GM12878 (cell line): ENCODE measurements at regions not wholly inside any gene's neighbourhood (a gene's known extent, or its start where the extent isn't known, plus 50 kb on each side); places are given as distances from the start of the nearest gene placed in this dataset.

Experiments
- ATAC-seq: fragments of 200-7000 bp; cut with Tn5 transposase; 3 replicates; pipeline ENCODE4 v1.9.1; 2020; ENCODE audit warnings: mild to moderate bottlenecking, moderate library complexity
- BruUV-seq: library from RNA; stranded (reverse); fragments of 400-500 nt; replicated peaks from 2 replicates; lab custom pipeline; 2021; lab: Mats Ljungman, UMichigan
- CTCF ChIA-PET: fragments of 300-600 bp; sonication (Branson Sonifier 250); formaldehyde crosslinking; extraction: SDS; loops from one replicate; lab custom pipeline; 2021; ENCODE audit warnings: inconsistent platforms; lab: Yijun Ruan, JAX
- POLR2A ChIA-PET: fragments of 350-600 bp; formaldehyde crosslinking; extraction: SDS; loops from one replicate; lab custom pipeline; 2021; ENCODE audit warnings: inconsistent platforms; lab: Charles Lee
- RAD21 ChIA-PET: fragments of 300-600 bp; sonication (Branson Sonifier 250); formaldehyde crosslinking; loops from one replicate; lab custom pipeline; 2023; ENCODE audit warnings: antibody characterized with exemption; ENCODE audit not compliant: unreplicated experiment; lab: Charles Lee
- SMC1A ChIA-PET: fragments of 300-600 bp; sonication (Branson Sonifier 250); formaldehyde crosslinking; loops from one replicate; lab custom pipeline; 2023; ENCODE audit not compliant: unreplicated experiment, uncharacterized antibody; lab: Charles Lee
- DNase-seq: peaks from one replicate; pipeline ENCODE4 v3.0.0-alpha.2; 2011; ENCODE audit warnings: low read depth, low spot score
- FAIRE-seq: peaks from 3 replicates; lab custom pipeline; 2011; peaks lifted over from hg19 to GRCh38; lab: Jason Lieb, UNC
- H2AFZ ChIP-seq: 2 replicates; pipeline ENCODE4 v1.6.0; 2011; ENCODE audit warnings: low read depth, low read length, control low read depth; ENCODE audit not compliant: control insufficient read depth
- H3K27ac ChIP-seq: 2 replicates; pipeline ENCODE4 v1.5.1; 2011; ENCODE audit warnings: control low read depth; ENCODE audit not compliant: control insufficient read depth, insufficient read depth
- H3K27me3 ChIP-seq, 2 experiments: replicated peaks in 1 of 2; 2 replicates each; pipeline versions ENCODE4 v1.6.0 to v1.6.1; 2011; ENCODE audit warnings: low read length in 1 of 2; ENCODE audit not compliant: control insufficient read depth in 2 of 2, insufficient read depth in 2 of 2
- H3K36me3 ChIP-seq, 2 experiments: 2 replicates each; pipeline ENCODE4 v1.5.1; 2011; ENCODE audit warnings: low read length in 1 of 2; ENCODE audit not compliant: control insufficient read depth in 2 of 2, insufficient read depth in 2 of 2
- H3K4me1 ChIP-seq: 2 replicates; pipeline ENCODE4 v1.6.1; 2011; ENCODE audit warnings: mild to moderate bottlenecking, low read length, moderate library complexity, mixed read lengths; ENCODE audit not compliant: control insufficient read depth, insufficient read depth
- H3K4me2 ChIP-seq: 2 replicates; pipeline ENCODE4 v1.6.0; 2011; ENCODE audit warnings: control low read depth; ENCODE audit not compliant: control insufficient read depth, insufficient read depth
- H3K4me3 ChIP-seq: fragments of 200-600 bp; sonication (generic); 2 replicates; pipeline ENCODE4 v1.5.1; 2016
- H3K79me2 ChIP-seq: 2 replicates; pipeline ENCODE4 v1.6.0; 2011; ENCODE audit warnings: low read length; ENCODE audit not compliant: control insufficient read depth, insufficient read depth
- H3K9ac ChIP-seq: 2 replicates; pipeline ENCODE4 v1.8.0; 2011; ENCODE audit warnings: low read length, control low read depth, mixed read lengths; ENCODE audit not compliant: control insufficient read depth, insufficient read depth
- H3K9me3 ChIP-seq: replicated peaks from 3 replicates; pipeline ENCODE4 v1.5.1; 2011; ENCODE audit warnings: mild to moderate bottlenecking, low read length; ENCODE audit not compliant: control insufficient read depth, insufficient read depth
- H4K20me1 ChIP-seq: 2 replicates; pipeline ENCODE4 v1.6.0; 2011; ENCODE audit not compliant: control insufficient read depth, insufficient read depth
- EGR1 ChIP-seq, 2 experiments: IDR thresholded peaks; 1 replicate in 1 of 2; 2 replicates in 1 of 2; pipeline ENCODE4 v1.6.1; 2011 to 2012; ENCODE audit warnings: low read depth in 2 of 2, low read length in 2 of 2, borderline replicate concordance in 1 of 2, mild to moderate bottlenecking in 1 of 2, moderate library complexity in 1 of 2
- EZH2 ChIP-seq: IDR thresholded peaks from 2 replicates; pipeline ENCODE4 v1.6.1; 2012; ENCODE audit warnings: low read depth, mild to moderate bottlenecking, control low read depth, inconsistent platforms, low read length, borderline replicate concordance; ENCODE audit not compliant: control insufficient read depth
- FOXM1 ChIP-seq: IDR thresholded peaks from 2 replicates; pipeline ENCODE4 v1.6.1; 2012; ENCODE audit warnings: low read depth, mild to moderate bottlenecking, inconsistent platforms, low read length, moderate library complexity
- IKZF1 ChIP-seq: fragments of 450-650 bp; conservative IDR thresholded peaks from 2 replicates; pipeline ENCODE4 v1.6.1; 2017; ENCODE audit warnings: antibody characterized with exemption, mild to moderate bottlenecking
- MYB ChIP-seq: fragments of 150-350 bp; IDR thresholded peaks from 2 replicates; pipeline ENCODE4 v1.6.1; 2014; ENCODE audit warnings: mild to moderate bottlenecking, low read depth, low read length, borderline replicate concordance
- NRF1 ChIP-seq: conservative IDR thresholded peaks from 2 replicates; pipeline ENCODE4 v1.6.1; 2011; ENCODE audit warnings: mild to moderate bottlenecking, low read depth, low read length, improper control_type of control experiment
- TAF1 ChIP-seq: IDR thresholded peaks from 2 replicates; pipeline ENCODE4 v1.6.1; 2011; ENCODE audit warnings: mild to moderate bottlenecking, low read depth, low read length, borderline replicate concordance
- WGBS: methylation state at CpG from one replicate; pipeline ENCODE4 v1.1.6; 2016; ENCODE audit warnings: low lambda C conversion rate; ENCODE audit not compliant: insufficient replicate concordance, insufficient coverage; ENCODE audit errors: missing lambda C conversion rate; 5-methylcytosine and 5-hydroxymethylcytosine counted together
- in situ Hi-C: fragments of 300-500 bp; cut with MboI; formaldehyde crosslinking; loops from 9 replicates; pipeline ENCODE4 v1.14.3; 2018; ENCODE audit warnings: mixed read lengths
- intact Hi-C: fragments of 100-400 bp; cut with micrococcal nuclease; formaldehyde crosslinking; loops from one replicate; pipeline ENCODE4 v1.14.2; 2022; ENCODE audit not compliant: unreplicated experiment
- TF ChIP-seq, protein P1 (sequence below): IDR thresholded peaks from 2 replicates; pipeline ENCODE4 v1.6.1; 2012; ENCODE audit warnings: low read depth, low read length, improper control_type of control experiment
- TF ChIP-seq, protein P2 (sequence below): fragments of 450-650 bp; IDR thresholded peaks from 2 replicates; pipeline ENCODE4 v1.6.1; 2017; ENCODE audit warnings: mild to moderate bottlenecking

DNA sequence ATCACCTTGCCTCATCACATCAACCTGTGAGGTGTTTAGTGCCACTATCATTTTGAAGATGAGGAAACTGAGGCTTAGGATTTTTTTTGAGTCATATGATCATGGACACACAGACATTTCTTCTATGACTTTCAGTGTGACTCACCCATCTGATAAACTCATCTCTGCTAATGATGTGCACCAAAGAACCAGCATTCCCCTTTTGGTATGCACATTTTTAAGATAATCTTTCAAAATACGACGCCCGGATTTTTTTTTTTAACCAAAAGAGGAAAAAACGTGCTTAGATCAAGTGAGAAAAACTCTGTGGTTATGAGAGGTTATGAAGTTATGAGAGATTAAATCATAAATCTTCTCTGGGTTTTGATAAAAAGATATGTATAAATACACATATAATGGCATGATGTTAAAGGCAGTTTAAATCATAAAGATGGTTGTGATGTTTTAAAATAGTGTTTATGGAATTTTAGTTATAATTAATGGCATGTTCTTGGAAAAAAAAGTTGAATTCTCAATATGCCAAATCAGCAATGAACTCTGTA is 948.1 kb downstream of the TMTC2 start:
- in situ Hi-C loops (no loop called here), intact Hi-C loops (no loop called here)
- DNase-seq (no peak), FAIRE-seq (no peak), ATAC-seq (no peak)
- WGBS, result 71% methylated on average over 4 of the region's 4 CpGs
- no peaks in the 10 kb centered on the region for H3K36me3 ChIP-seq
- ChIA-PET RAD21 (no interaction called here), POLR2A (no interaction called here), SMC1A (no interaction called here), CTCF (interaction anchor here (0.9 kb wide), 1 partner anchor 949 kb away, joined by 4 read pairs; no protein-coding TSS in a partner anchor)
- no peak overlapping the region for H3K27ac ChIP-seq
- H3K4me1 ChIP-seq, result no peaks in the 10 kb centered on the region
- H4K20me1 ChIP-seq, result no peaks in the 10 kb centered on the region
- no peaks in the 10 kb centered on the region for H3K27me3 ChIP-seq
- no peak overlapping the region for H3K9ac ChIP-seq
- no peak overlapping the region for H3K4me2 ChIP-seq
- no peak for TF ChIP-seq IKZF1
- no peak for TF ChIP-seq TAF1
- TF ChIP-seq, protein P1, sequence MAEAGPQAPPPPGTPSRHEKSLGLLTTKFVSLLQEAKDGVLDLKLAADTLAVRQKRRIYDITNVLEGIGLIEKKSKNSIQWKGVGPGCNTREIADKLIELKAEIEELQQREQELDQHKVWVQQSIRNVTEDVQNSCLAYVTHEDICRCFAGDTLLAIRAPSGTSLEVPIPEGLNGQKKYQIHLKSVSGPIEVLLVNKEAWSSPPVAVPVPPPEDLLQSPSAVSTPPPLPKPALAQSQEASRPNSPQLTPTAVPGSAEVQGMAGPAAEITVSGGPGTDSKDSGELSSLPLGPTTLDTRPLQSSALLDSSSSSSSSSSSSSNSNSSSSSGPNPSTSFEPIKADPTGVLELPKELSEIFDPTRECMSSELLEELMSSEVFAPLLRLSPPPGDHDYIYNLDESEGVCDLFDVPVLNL, result no peak
- H3K79me2 ChIP-seq, result no peaks in the 10 kb centered on the region
- H2AFZ ChIP-seq, result no peak overlapping the region
- no peaks in the 10 kb centered on the region for H3K9me3 ChIP-seq
- BruUV-seq, result no TSS peak
- no peak overlapping the region for H3K4me3 ChIP-seq

DNA sequence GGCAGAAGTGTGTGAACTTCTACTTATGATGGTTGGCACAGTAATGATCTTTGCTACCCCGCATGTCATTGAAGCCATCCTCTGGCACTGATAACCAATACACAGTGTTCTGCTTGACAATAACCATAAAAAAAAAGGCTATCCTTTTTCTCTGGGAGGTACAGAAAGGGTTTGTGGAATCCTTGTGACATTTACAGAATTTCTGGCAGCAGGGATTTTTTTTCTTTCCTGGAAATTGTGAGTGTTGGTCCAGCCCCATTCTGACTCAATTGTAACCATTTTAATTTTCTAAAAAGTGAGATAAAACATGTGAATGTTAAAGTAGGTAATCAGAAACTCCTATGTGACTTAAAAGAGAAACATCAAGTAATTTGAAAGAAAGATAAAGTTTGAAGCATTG is 943.8 kb downstream of the TMTC2 start:
- H3K4me2 ChIP-seq, result no peak overlapping the region
- in situ Hi-C loops (no loop called here), intact Hi-C loops (no loop called here)
- no peak overlapping the region for H3K9ac ChIP-seq
- no peaks in the 10 kb centered on the region for H3K79me2 ChIP-seq
- ChIA-PET POLR2A (no interaction called here), SMC1A (no interaction called here), RAD21 (no interaction called here), CTCF (no interaction called here)
- no peak overlapping the region for H2AFZ ChIP-seq
- TF ChIP-seq NRF1 (no peak), MYB (no peak), EGR1 (IDR thresholded peaks at IDR 0.05; ENCODE audit: borderline replicate concordance in 1 of 2, low read depth in 2 of 2, low read length in 2 of 2) (no peak), FOXM1 (no peak), EZH2 (no peak)
- TF ChIP-seq, protein P2, sequence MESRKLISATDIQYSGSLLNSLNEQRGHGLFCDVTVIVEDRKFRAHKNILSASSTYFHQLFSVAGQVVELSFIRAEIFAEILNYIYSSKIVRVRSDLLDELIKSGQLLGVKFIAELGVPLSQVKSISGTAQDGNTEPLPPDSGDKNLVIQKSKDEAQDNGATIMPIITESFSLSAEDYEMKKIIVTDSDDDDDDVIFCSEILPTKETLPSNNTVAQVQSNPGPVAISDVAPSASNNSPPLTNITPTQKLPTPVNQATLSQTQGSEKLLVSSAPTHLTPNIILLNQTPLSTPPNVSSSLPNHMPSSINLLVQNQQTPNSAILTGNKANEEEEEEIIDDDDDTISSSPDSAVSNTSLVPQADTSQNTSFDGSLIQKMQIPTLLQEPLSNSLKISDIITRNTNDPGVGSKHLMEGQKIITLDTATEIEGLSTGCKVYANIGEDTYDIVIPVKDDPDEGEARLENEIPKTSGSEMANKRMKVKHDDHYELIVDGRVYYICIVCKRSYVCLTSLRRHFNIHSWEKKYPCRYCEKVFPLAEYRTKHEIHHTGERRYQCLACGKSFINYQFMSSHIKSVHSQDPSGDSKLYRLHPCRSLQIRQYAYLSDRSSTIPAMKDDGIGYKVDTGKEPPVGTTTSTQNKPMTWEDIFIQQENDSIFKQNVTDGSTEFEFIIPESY, result no peak
- no peak for FAIRE-seq
- H3K27me3 ChIP-seq, result no peaks in the 10 kb centered on the region
- H3K27ac ChIP-seq, result no peak overlapping the region
- WGBS, result 39% methylated on average over 1 of the region's 1 CpG
- DNase-seq, result no peak
- no peak for ATAC-seq
- H4K20me1 ChIP-seq, result no peaks in the 10 kb centered on the region
- no peaks in the 10 kb centered on the region for H3K4me1 ChIP-seq
- H3K4me3 ChIP-seq, result no peak overlapping the region
- no TSS peak for BruUV-seq
- no peaks in the 10 kb centered on the region for H3K36me3 ChIP-seq
- H3K9me3 ChIP-seq, result no peaks in the 10 kb centered on the region
